ENCODE measurements at regions not wholly inside any gene's neighbourhood (a gene's known extent, or its start where the extent isn't known, plus 50 kb on each side); places are given as distances from the start of the nearest gene placed in this dataset.

GRCh38 chr2:88856409-88857135 lies 165.1 kb downstream of the RPIA start:
- peaks cover 9% of the 10 kb centered on the region for H3K4me1 Mint-ChIP-seq
- CTCF ChIA-PET: no interaction called here
- no peak overlapping the region for H3K4me3 Mint-ChIP-seq
- no peaks in the 10 kb centered on the region for H3K9me3 Mint-ChIP-seq
- no peaks in the 10 kb centered on the region for H3K36me3 Mint-ChIP-seq (ENCODE audit: low read depth)
- H3K27me3 Mint-ChIP-seq: peaks cover 13% of the 10 kb centered on the region
- POLR2A ChIA-PET: no interaction called here
- no peak for DNase-seq
- H3K27ac Mint-ChIP-seq: no peak overlapping the region

DNA sequence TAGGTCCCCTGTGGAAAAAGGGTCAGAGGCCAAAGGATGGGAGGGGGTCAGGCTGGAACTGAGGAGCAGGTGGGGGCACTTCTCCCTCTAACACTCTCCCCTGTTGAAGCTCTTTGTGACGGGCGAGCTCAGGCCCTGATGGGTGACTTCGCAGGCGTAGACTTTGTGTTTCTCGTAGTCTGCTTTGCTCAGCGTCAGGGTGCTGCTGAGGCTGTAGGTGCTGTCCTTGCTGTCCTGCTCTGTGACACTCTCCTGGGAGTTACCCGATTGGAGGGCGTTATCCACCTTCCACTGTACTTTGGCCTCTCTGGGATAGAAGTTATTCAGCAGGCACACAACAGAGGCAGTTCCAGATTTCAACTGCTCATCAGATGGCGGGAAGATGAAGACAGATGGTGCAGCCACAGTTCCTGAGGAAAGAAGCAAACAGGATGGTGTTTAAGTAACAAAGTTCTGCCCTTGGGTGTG lies 165.8 kb downstream of the RPIA start:
- no peak for DNase-seq
- Mint-ChIP-seq H3K27ac (no peak overlapping the region), H3K27me3 (peaks cover 13% of the 10 kb centered on the region), H3K4me3 (no peak overlapping the region), H3K36me3 (ENCODE audit: low read depth) (no peaks in the 10 kb centered on the region), H3K9me3 (no peaks in the 10 kb centered on the region), H3K4me1 (peaks cover 5% of the 10 kb centered on the region)
- CTCF ChIA-PET: no interaction called here
- POLR2A ChIA-PET: no interaction called here

- Mint-ChIP-seq H3K4me1 (no peaks in the 10 kb centered on the region), H3K36me3 (ENCODE audit: low read depth) (no peaks in the 10 kb centered on the region), H3K4me3 (no peak overlapping the region), H3K9me3 (no peaks in the 10 kb centered on the region), H3K27me3 (peaks cover 10% of the 10 kb centered on the region), H3K27ac (no peak overlapping the region)
- DNase-seq: no peak
- ChIA-PET CTCF (interaction anchor here (1.2 kb wide), 1 partner anchor 22 kb away, joined by 3 read pairs; no protein-coding TSS in a partner anchor), POLR2A (no interaction called here)
These were observed 166.5 kb downstream of the RPIA start for GRCh38 chr2:88857951-88858411.

- Mint-ChIP-seq H3K4me3 (no peak overlapping the region), H3K4me1 (no peaks in the 10 kb centered on the region), H3K27me3 (peaks cover 17% of the 10 kb centered on the region), H3K36me3 (ENCODE audit: low read depth) (no peaks in the 10 kb centered on the region), H3K27ac (no peak overlapping the region), H3K9me3 (no peaks in the 10 kb centered on the region)
- POLR2A ChIA-PET: no interaction called here
- CTCF ChIA-PET: no interaction called here
- no peak for DNase-seq
These were observed 168.0 kb downstream of the RPIA start for GRCh38 chr2:88859461-88859860.

GRCh38 chr2:88860421-88861075 lies 169.1 kb downstream of the RPIA start:
- Mint-ChIP-seq H3K27ac (no peak overlapping the region), H3K4me3 (no peak overlapping the region), H3K9me3 (no peaks in the 10 kb centered on the region), H3K36me3 (ENCODE audit: low read depth) (no peaks in the 10 kb centered on the region), H3K27me3 (peaks cover 22% of the 10 kb centered on the region), H3K4me1 (peaks cover under 1% of the 10 kb centered on the region)
- no peak for DNase-seq
- ChIA-PET CTCF (no interaction called here), POLR2A (no interaction called here)

DNA sequence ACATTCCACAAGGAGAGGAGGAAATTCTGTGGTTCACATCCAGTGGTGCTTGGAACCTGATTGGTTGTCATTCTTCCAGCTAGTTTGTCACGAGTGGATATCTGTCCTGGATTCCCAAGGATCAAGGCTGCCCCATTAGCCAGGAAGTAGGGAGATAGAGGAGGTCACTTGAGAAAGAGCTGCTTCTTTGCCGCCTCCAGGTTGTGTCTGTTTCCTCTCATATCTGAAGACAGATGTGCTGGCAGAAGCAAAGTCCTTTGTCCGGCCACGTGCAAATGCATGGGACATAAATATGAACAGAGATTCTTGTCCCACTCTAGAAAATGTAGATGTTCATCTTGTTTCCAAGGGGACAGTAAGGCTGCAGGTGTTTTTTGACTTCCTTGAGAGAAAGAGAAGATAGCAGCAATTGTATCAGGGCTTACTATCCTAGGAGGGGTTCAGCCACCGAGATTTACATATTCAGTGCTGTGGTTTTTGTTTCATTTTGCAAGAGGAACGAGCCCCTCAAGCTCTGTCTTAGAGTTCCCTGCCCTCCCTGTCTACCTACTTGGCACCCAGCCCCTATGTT lies 174.4 kb downstream of the RPIA start:
- Mint-ChIP-seq H3K27me3 (peaks cover 43% of the 10 kb centered on the region), H3K27ac (no peak overlapping the region), H3K4me3 (no peak overlapping the region), H3K36me3 (ENCODE audit: low read depth) (no peaks in the 10 kb centered on the region), H3K9me3 (no peaks in the 10 kb centered on the region), H3K4me1 (peaks cover 10% of the 10 kb centered on the region)
- POLR2A ChIA-PET: no interaction called here
- no peak for DNase-seq
- CTCF ChIA-PET: no interaction called here

DNA sequence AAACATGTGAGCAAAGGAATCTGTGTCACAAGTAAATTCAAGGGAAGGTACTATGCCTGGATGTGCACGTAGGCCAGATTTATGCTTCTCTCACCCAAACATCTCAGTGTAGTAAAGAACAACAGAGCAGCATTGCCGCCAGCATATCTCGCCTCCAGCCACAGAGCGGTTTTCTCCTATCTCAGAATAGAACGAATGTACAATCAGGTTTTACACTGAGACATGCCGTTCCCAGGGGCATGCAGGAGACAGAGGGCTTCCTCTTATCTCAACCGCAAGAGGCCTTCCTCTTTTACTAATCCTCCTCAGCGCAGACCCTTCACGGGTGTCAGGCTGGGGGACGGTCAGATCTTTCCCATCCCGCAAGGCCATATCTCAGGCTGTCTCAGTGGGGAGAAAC lies 175.3 kb downstream of the RPIA start:
- Mint-ChIP-seq H3K36me3 (ENCODE audit: low read depth) (no peaks in the 10 kb centered on the region), H3K27ac (no peak overlapping the region), H3K4me3 (no peak overlapping the region), H3K27me3 (peaks cover 41% of the 10 kb centered on the region), H3K4me1 (peaks cover 10% of the 10 kb centered on the region), H3K9me3 (no peaks in the 10 kb centered on the region)
- POLR2A ChIA-PET: no interaction called here
- CTCF ChIA-PET: no interaction called here
- no peak for DNase-seq

GRCh38 chr2:88868861-88869260 lies 177.4 kb downstream of the RPIA start:
- Mint-ChIP-seq H3K27me3 (peaks cover 39% of the 10 kb centered on the region), H3K27ac (no peak overlapping the region), H3K4me1 (peaks cover 10% of the 10 kb centered on the region), H3K4me3 (no peak overlapping the region), H3K9me3 (no peaks in the 10 kb centered on the region), H3K36me3 (ENCODE audit: low read depth) (no peaks in the 10 kb centered on the region)
- POLR2A ChIA-PET: no interaction called here
- CTCF ChIA-PET: no interaction called here
- DNase-seq: no peak

DNA sequence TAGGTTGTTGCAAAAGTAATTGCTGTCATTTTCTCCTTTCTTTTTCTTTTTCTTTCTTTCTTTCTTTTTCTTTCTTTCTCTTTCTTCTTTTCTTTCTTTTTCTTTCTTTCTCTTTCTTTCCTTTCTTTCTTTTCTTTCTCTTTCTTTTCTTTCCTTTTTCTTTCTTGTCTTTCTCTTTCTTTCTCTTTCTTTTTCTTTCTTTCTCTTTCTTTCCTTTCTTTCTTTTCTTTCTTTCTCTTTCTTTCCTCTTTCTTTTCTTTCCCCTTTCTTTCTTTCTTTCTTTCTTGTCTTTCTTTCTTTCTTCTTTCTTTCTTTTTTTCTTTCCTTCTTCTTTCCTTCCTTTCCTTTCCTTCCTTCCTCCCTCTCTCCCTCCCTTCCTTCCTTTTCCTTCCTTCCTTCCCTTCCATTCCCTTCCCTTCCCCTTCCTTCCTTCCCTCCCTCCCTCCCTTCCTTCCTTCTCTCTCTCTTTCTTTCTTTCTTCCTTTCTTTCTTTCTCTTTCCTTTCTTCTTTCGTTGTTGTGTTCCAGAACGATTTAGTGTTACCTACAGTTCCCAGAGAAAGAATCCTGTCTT lies 178.9 kb downstream of the RPIA start:
- H3K27me3 Mint-ChIP-seq: peaks cover 28% of the 10 kb centered on the region
- no peak overlapping the region for H3K27ac Mint-ChIP-seq
- H3K4me1 Mint-ChIP-seq: peaks cover 10% of the 10 kb centered on the region
- POLR2A ChIA-PET: no interaction called here
- no peaks in the 10 kb centered on the region for H3K36me3 Mint-ChIP-seq (ENCODE audit: low read depth)
- no peaks in the 10 kb centered on the region for H3K9me3 Mint-ChIP-seq
- DNase-seq: no peak
- CTCF ChIA-PET: interaction anchor here (0.7 kb wide), 1 partner anchor 72 kb away, joined by 3 read pairs; no protein-coding TSS in a partner anchor
- no peak overlapping the region for H3K4me3 Mint-ChIP-seq

DNA sequence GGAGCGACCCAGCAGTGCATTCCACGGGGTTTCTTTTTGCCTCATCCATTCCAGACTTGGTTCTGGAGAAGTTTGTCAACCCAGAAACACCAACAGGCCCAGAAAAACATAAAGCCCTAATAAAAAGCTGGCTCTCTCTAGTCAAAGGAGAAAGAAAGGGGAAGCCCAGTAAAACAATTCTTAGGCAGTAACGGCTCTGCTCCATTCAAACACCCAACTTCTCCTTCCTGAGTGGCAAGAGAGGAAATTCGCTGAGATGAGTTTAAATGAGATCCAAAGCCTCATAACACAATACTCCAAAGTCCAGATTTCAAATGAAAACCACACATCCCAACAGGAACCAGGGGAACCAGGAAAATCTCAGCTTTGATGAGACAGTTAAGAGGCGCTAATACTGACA lies 179.9 kb downstream of the RPIA start:
- CTCF ChIA-PET: no interaction called here
- Mint-ChIP-seq H3K4me3 (no peak overlapping the region), H3K27ac (no peak overlapping the region), H3K36me3 (ENCODE audit: low read depth) (no peaks in the 10 kb centered on the region), H3K9me3 (no peaks in the 10 kb centered on the region), H3K4me1 (peaks cover 4% of the 10 kb centered on the region), H3K27me3 (peaks cover 23% of the 10 kb centered on the region)
- no peak for DNase-seq
- POLR2A ChIA-PET: interaction anchor here (0.5 kb wide), 1 partner anchor 558 kb away, joined by 4 read pairs; no protein-coding TSS in a partner anchor

- Mint-ChIP-seq H3K4me3 (no peak overlapping the region), H3K4me1 (no peaks in the 10 kb centered on the region), H3K9me3 (no peaks in the 10 kb centered on the region), H3K27me3 (peaks cover 12% of the 10 kb centered on the region), H3K27ac (no peak overlapping the region), H3K36me3 (ENCODE audit: low read depth) (no peaks in the 10 kb centered on the region)
- CTCF ChIA-PET: interaction anchor here (0.8 kb wide), 1 partner anchor 12 kb away, joined by 3 read pairs; no protein-coding TSS in a partner anchor
- POLR2A ChIA-PET: no interaction called here
- DNase-seq: no peak
These were observed 182.1 kb downstream of the RPIA start for GRCh38 chr2:88873620-88874019.

DNA sequence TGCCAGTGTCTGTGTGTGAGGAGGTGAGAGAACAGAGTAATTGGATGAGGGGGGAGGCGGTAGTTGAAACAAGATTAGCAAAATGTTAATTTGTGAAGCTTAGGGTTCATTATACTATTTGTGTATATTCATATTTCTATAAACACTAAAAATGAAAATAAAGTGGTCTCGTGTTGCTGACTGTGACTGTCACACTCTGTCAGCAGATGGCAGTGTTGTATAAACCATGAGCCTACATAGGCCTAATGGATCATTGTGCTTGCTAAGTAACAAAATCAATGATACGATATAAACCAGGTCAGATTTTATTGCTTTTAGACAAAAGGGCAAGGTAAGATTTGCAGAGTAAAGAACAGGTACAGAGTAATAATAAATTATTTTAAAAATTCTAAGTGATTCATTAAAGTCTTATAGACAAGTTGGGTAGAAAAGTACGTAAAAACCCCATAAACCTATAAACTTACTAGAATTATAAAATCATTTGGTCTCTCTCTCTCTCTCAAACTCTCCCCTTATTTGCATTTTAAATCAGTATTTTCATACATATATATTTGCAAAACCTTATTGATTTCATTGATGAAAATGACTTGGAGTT lies 182.7 kb downstream of the RPIA start:
- Mint-ChIP-seq H3K4me3 (no peak overlapping the region), H3K9me3 (no peaks in the 10 kb centered on the region), H3K27me3 (peaks cover 9% of the 10 kb centered on the region), H3K27ac (no peak overlapping the region), H3K4me1 (no peaks in the 10 kb centered on the region), H3K36me3 (ENCODE audit: low read depth) (no peaks in the 10 kb centered on the region)
- POLR2A ChIA-PET: no interaction called here
- DNase-seq: peak; percentile 69
- CTCF ChIA-PET: interaction anchor here (0.8 kb wide), 1 partner anchor 13 kb away, joined by 3 read pairs; no protein-coding TSS in a partner anchor

- ChIA-PET POLR2A (no interaction called here), CTCF (no interaction called here)
- Mint-ChIP-seq H3K4me1 (no peaks in the 10 kb centered on the region), H3K27me3 (peaks cover 8% of the 10 kb centered on the region), H3K4me3 (no peak overlapping the region), H3K36me3 (ENCODE audit: low read depth) (no peaks in the 10 kb centered on the region), H3K27ac (no peak overlapping the region), H3K9me3 (no peaks in the 10 kb centered on the region)
- DNase-seq: no peak
These were observed 184.3 kb downstream of the RPIA start for GRCh38 chr2:88875736-88876135.

Measured in activated CD4-positive, alpha-beta T cell treated with anti-CD3 and anti-CD28 coated beads, Interleukin-2, amount 10 ng/mL, durations not matched to agents 7 days and 5 days (primary cell).